ENCODE measurements at regions not wholly inside any gene's neighbourhood (a gene's known extent, or its start where the extent isn't known, plus 50 kb on each side); places are given as distances from the start of the nearest gene placed in this dataset.
A peak's percentile ranks its signal among the peaks of the same experiment; 100 is the strongest.
"Not testable (repeated sequence)": the region's sequence is repeated elsewhere in the genome, so short reads cannot be mapped to it uniquely, and the experiment has no call there.

DNA sequence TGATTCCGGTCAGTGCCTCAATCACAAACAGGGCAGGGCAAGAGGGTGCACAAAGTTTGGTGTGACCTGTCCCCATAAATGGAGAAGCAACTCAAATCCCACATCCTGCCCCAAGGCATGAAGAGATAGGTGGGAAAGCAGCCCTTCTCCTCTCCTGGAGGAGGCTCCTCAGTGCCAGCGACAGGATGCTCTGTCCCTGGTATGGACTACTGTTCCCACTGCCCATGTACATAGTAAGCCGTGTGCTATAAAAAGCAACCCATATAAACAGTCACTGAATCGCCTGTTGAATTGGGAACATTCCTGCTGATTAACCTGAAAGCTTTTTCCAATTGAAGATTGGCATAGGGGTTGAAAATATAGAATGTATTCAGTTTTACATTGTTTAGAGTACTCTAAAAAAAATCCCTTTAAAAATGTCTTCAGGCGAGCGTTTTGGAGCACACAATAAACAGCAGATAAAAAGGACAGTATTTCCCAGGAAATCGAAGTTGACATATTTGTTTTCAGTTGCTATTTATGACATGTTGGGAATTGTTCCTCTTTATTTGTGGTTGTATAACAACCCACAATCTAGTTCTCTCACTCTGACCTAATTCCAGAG, 513.9 kb downstream of the DIRAS2 start:
- no peak for DNase-seq

DNA sequence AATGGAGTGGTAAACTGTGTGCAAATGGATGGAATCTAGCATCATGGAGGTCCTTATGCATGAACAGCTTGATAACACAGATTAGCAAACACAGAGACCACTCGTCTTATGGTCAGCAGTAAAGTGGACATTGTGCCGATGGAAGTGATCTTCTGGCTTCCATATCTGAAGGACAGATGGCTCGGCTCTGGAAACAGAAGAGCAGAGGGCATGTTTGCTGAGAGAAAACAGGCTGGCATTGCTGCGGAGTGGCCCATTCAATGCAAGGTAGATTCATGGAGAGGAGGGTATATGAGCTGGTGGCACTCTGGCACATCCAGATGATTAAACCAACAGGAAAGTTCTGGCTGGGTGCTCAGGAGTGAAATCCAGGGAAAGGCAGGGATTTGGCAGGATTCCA, 513.2 kb downstream of the DIRAS2 start:
- no peak for DNase-seq

DNA sequence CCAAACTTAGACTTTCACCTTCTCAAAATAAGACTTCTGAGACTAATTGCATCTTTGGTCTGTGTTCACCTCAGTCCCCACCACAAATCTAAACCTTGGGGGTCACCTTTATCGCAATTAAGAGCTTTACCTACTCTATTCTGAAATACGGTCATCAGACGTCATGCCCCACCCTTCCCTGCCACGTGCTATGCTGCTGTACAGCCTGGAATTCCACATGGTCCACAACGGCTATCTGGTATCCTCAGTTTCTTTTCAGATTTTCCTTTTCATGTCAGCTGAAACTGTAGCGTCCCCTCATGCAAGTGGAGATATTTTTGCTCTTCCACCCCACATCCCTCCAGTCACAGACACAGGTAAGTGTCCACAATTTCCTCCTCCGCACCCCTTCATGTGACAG, 511.1 kb downstream of the DIRAS2 start:
- no peak for DNase-seq

DNA sequence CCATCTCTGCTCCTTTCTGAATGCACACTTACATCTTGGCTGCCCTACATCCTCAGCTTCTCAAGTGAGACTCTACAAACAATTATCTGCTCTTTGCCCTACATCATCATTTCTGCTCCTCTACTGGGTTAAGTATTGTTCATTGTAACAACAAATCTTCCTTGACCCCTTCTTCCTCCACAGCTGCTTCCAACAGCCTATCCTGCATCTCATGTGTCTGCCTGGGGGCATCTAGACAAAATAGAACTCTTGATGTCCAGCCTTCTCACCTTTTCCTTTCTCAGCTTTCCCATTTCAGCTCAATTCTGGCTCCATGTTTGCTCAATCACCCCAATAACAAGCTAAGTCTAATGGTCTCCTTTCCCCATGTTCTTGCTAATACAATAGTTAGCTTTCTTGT, 509.8 kb downstream of the DIRAS2 start:
- no peak for DNase-seq

DNA sequence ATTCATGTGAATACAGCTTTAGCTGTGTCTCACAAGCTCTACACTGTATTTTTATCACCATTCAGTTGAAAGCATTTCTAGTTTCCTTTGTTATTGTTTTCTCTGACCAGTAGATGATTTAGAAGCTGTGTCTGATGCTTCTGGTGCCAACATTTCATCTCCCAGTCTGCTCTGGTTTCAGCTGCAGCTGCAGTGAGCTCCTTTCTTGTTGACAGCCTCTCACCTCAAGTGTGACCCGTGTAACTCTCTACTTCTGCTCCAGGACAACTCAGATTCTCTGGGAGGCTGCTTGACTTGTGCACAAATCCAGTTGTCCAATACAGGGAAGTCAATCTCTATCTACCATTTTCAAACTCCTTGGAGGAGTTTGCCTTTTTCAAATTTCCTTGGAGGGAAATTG, 504.8 kb downstream of the DIRAS2 start:
- DNase-seq = no peak

DNA sequence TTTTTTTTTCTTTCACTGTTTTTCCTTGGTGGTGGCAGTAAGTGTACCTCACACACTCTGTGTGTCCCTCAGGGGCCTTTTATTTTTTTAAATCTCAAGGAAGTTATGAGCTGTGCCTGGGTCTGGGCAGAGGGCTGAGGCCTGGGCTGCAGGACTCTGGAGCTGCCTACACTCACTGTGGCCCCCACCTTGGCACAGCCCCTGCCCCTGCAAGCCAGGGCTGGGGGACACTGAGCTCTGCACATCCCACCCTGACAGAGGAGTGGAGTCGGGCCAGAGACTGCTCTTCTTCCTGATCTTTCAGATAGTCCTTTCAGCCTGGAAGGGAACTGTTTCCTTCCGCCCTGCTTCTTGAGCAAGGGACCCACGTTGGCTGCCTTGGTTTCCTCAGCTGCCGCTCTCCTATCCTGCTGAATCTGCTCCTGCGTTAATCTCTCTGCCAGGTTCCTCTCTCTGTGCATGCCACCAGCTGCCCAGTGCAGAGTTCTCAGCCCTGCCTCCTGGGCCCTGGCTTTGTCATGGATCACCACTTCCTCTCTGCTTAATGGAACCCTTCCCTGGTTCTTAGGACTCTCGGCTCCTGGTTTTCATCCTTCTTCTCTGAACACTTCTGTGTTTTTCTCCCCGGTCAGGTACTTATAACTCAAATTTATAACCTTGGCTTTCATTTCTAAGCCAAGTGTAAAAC, 502.3 kb downstream of the DIRAS2 start:
- no peak for DNase-seq

DNA sequence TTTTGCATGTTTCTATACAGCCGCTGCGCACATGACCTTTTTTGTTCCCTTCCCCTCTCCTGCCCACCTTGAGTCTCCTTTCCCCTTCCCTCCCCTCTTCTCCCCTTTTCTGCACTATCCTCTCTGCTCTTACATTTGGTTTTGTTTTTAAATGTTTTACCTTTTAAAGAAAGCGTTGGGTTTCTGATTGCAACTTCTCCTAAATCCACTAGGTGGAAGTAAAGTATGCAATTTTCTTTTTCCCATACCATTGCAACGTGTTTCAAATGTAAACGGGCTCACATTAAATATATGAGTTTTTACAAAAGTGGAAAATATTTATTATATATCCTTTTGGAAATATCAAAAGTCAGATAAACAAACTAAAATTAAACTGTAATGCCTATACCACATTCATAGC, 500.9 kb downstream of the DIRAS2 start:
- DNase-seq = peak; percentile 34

DNA sequence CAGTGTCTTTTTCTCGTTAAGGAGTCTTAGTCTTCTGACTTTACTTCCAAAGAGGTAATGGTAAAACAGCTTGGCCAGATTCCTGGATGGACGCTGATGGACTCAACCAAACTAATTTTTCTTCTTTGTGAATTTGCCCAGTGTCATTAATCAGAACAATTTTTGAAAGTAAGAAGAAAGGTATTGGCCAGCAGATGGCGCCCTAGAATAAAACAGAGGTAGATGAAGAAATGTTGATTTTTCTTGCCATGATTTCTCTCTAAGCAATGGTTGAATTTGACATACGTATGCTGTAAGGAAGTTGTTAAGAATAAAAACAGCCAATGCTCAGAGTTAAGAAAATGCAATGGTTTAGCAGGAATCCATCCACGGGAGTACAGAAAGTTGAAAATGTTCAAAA, 500.0 kb downstream of the DIRAS2 start:
- DNase-seq = peak; percentile 48

DNA sequence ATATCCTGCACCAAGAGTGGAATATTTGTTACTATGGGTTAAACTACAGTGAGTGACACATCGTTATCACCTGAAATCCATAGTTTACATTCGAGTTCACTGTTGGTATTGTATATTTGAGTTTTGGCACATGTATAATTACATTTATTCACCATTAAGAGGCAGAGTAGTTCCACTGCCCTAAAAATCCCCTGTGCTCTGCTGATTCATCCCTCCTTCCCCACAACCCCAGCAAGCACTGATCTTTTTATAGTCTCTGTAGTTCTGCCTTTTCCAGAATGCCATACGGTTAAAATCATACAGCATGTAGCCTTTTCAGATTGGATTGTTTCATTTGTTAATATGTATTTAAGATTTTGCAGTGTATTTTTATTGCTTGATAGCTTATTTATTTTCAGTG, 495.2 kb downstream of the DIRAS2 start:
- no peak for DNase-seq

DNA sequence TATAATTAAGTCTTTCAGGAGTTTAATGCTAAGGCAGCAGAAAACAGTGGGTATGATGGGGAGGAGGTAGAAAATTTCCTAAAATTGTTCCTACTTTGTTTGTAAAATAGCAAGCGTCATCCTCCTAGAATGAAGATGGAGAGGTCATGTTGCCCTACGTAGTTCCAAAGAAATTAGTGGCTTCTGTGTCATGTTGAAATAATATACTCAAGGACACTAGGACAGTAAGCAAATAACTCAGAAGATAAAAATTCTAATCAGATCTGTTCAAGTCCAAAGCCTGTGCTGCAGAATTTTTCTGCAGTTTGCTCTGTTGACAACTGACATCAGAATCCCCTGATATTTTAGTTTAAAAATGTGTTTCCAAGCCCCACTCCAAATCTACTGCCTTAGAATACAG, 486.3 kb downstream of the DIRAS2 start:
- DNase-seq = no peak

DNA sequence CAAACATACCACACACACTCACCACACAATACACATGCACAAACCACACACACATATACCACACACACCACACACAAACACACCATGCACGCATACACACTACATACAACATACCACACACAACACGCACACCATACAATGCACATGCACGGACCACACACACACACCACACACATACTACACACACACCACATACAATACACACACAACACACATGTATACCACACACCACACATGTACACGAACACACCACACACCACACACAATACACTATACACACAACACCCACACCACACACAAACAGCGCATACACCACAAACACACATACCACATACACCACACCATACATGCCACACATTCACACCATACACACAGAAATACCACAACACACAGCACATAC, 480.3 kb downstream of the DIRAS2 start:
- DNase-seq = no peak

DNA sequence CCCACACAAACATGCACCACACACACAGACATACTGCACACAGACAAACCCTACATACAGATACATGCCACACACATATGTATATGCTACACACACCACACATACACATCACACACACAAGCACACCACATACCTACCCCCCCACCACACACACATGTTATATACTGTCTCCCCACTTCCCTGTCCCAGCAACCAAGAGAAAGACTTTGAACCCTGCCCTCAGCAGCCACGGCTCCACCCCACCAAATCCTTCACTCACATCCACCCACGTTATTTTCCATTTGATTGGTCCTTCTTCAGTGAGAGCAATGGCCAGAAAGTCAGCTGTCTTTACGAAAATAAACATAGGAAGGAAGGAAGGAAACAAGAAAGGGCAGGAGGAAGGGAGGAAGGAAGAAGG, 479.8 kb downstream of the DIRAS2 start:
- DNase-seq = no peak

DNA sequence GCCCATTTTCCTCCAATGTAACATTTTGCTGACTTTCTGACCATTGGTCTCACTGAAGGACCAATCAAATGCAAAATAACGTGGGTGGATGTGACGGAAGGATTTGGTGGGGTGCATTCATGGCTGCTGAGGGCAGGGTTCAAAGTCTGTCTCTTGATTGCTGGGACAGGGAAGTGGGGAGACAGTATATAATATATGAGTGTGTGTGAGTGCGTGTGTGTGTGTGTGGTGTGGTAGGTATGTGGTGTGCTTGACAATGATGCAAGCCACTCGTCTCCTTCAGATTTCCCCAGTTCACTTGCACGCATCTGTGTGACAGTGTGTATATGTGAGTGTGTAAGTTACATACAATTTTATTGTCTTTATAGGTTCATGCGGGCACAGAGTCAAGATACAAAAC, 477.3 kb downstream of the DIRAS2 start:
- no peak for DNase-seq

DNA sequence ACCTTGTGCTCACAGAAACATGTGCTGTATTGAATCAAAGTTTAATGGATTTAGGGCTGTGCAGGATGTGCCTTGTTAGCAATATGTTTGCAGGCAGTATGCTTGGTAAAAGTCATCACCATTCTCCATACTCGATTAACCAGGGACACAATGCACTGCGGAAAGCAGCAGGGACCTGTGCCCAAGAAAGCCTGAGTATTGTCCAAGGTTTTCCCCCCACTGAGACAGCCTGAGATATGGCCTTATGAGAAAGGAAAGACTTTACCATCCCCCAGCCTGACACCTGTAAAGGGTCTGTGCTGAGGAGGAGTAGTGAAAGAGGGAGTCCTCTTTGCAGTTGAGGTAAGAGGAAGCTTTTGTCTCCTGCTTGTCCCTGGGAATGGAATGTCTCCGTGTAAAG, 476.2 kb downstream of the DIRAS2 start:
- not testable (repeated sequence) for DNase-seq

DNA sequence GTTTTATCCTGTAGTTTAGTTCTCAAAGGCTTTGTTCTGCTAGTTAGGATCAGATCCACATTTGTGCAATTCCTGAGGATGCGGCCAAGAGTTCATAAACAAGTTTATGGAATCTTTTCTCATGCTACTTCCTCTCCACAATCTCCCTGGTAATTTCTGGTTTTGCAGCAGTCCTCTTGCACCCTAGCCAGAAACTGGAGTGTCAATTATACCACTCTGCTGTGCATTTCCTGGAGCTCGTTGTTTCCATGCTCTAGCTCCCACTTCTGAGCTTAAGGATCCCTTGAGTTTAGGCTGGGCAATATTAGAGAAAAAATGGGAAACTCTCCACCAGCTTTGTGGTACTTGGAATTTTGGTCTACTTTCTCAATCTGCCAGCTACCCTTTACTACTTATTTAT, 474.7 kb downstream of the DIRAS2 start:
- no peak for DNase-seq

DNA sequence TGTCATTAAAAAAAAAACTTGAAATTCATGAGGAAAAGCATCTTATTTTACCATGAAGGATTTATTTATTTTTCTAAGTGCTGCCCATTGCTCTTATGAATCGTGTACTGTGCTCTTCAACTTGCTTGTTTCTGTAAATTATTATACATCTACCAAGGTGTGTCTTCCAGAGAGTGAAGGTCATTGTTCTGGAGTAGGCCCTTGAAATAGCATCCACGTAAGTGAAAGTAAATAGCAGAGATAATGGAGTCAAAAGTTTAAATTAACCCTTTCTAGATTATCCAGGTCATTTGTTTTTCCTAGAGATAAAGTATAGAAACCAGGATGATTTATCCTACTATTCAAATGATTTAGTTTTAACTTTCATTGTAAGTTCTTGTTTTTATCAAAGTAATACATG, 473.1 kb downstream of the DIRAS2 start:
- no peak for DNase-seq

DNA sequence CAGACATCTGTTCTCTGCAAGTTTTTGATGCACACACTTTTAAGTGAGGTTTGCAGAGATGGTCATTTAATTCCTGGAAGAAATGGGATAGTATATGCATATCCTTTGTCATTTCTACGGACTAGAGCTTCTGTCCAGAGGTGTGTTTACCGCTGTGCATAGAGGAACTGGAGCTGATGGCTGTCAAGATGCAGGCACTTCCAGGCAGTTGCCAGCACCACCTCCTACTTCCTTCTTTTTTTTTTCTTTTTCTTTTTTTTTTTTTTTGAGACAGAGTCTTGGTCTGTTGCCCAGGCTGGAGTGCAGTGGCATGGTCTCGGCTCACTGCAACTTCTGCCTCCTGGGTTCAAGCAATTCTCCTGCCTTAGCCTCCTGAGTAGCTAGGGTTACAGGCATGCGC, 468.7 kb downstream of the DIRAS2 start:
- DNase-seq = not testable (repeated sequence)

DNA sequence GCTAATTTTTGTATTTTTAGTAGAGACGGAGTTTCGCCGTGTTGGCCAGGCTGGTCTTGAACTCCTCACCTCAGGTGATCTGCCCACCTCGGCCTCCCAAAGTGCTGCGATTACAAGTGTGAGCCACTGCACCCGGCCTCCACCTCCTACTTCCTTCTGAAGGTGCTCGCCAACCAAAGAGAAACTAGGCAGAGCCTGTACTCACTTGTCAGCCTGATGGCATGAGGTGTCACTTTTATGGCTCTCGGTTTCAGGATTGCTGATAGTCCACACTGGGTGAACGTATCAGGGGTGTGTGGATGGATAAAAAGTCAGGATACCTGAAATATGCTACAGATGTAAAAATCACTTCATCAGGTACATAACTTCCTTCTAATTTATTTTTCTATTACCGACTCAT, 468.3 kb downstream of the DIRAS2 start:
- DNase-seq = not testable (repeated sequence)

DNA sequence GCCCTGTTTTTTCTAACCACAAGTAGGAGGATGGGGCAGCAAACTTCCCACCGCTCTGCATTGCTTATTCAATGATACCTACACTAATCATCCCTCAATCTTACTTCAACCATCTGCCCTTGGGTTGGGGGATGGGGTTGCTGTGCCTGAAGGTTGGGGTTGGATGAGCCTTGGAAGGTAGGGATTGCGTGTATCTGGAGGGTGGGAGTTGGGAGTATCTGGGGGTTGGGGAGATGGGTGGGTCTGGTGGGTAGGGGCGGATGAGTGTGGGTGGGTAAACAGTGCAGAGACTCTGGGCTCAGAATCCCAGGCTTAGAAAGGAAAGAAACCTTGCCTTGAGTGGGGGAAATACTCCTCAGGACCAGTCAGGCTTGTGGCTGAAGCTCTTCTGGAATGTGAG, 467.4 kb downstream of the DIRAS2 start:
- no peak for DNase-seq

DNA sequence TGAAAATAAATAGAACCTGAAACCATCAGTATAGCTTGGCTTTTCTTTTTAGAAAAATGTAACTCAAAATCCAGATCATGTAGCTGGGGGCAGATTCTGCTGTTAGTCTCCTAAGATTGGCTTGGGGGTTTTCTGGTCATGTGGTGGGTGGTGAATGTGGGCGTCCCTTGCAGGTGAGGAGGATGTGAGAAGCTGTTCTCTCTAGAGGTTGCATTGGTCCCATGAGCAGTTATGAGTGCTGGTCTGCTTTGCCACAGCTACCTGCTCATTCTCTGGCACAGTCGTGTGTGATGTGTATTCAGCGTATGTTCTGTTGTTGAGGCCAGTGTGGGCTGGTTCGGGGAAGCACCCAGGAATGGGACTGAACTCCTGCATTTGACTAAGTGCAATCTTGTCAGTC, 466.8 kb downstream of the DIRAS2 start:
- no peak for DNase-seq

DNA sequence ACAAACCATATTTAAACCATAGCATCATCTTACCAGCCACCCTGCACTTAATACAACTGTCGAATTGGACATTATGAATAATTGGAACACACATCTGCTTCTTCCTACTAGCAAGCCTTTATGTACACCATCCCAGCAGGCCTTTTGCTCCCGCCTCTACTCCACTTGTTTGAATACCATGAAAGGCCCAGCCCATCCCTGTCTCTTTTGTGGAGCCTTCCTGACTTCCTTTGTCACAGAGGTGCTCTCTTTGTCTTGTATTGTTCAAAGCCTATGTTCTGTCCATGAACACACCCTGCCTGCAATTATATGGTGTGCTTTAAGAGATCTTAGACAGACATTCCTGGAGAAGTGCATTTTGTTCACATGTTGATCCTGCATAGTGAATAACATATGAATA, 465.7 kb downstream of the DIRAS2 start:
- DNase-seq = peak; percentile 58

DNA sequence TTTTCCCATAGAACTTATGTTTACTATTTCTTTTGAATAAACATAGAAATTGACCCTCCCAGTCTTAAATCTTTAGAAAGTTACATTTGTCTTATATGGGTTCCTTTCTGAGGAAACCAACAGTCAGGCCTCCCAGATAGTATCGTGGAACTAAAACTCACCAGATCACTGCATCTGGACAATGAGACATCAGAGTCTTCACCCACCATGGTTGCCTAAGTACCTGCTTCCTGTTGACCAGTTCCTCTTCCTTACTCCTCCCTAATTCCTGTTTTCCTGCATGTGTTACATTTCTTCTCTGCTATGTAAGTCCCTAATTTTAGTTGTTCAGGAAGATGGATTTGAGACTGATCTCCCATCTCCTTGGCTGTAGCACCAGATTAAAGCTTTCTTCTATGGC, 462.2 kb downstream of the DIRAS2 start:
- no peak for DNase-seq

DNA sequence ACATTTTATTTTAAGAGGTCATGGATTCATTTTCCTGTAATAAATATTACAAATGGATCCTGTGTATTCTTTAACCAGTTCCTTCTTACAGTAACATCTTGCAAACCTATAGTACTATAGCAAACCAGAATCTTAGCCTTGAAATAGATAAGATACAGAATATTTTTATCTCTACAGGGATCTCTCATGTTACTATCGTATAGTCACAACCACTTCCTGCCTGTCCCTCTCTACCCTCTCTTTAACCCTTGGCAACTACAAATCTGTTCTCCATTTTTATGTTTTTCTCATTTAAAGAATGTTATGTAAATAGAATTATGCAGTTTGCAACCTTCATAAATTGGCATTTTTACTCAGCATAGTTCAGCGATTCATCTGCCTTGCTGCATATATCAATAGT, 454.0 kb downstream of the DIRAS2 start:
- DNase-seq = no peak

DNA sequence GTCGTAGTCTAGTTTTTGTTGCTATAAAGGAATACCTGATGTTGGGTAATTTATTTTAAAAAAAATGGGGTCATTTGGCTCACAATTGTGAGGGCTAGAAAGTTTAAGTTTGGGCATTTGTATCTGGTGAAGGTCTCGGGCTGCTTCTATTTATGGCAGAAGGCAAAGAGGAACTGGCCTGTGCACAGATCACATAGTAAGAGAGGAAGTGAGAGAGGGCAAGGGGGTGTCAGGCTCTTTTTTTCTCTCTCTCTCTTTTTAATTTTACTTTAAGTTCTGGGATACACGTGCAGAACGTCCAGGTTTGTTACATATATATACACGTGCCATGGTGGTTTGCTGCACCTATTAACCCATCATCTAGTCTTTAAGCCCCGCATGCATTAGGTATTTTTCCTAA, 453.3 kb downstream of the DIRAS2 start:
- DNase-seq = no peak

DNA sequence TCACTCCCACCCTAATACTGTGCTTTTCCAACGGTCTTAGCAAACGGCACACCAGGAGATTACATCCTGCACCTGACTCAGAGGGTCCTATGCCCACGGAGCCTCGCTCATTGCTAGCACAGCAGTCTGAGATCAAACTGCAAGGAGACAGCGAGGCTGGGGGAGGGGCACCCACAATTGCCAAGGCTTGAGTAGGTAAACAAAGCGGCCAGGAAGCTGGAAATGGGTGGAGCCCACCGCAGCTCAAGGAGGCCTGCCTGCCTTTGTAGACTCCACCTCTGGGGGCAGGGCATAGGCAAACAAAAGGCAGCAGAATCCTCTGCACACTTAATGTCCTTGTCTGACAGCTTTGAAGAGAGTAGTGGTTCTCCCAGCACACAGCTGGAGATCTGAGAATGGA, 450.2 kb downstream of the DIRAS2 start:
- not testable (repeated sequence) for DNase-seq
